CD4-positive, alpha-beta T cell treated with Interleukin-2 at 100 ng/mL for 4 hours (primary cell): ENCODE measurements at regions not wholly inside any gene's neighbourhood (a gene's known extent, or its start where the extent isn't known, plus 50 kb on each side); places are given as distances from the start of the nearest gene placed in this dataset.
A peak's percentile ranks its signal among the peaks of the same experiment; 100 is the strongest.
"Not testable (repeated sequence)": the region's sequence is repeated elsewhere in the genome, so short reads cannot be mapped to it uniquely, and the experiment has no call there.

ENCODE experiments used
- DNase-seq: peaks from one replicate; pipeline ENCODE4 v3.0.0-alpha.2; 2020; ENCODE audit warnings: low spot score

- no peak for DNase-seq
These were observed 63.8 kb upstream of the WNT7B start for GRCh38 chr22:46040471-46041465.

GRCh38 chr22:46041642-46042041 lies 64.7 kb upstream of the WNT7B start:
- no peak for DNase-seq

DNA sequence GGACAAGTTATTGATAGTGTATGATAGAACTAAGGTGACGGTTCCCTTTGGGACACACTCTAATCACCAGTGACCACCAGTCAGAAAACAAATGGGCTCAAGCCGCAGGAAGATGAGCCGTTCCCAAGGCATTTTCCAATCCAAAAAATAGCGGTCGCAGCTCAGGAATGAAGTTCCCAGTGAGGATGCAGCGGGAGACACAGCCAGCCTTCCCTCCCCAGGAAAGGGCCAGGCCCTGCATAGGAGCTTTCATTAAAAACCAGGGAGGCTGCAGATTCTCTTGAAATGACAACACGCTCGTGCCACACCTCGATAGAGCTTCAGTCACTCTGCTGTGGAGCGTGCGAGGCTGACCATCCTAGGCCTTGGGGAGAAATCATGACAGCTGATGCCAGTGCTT lies 65.8 kb upstream of the WNT7B start:
- no peak for DNase-seq

DNA sequence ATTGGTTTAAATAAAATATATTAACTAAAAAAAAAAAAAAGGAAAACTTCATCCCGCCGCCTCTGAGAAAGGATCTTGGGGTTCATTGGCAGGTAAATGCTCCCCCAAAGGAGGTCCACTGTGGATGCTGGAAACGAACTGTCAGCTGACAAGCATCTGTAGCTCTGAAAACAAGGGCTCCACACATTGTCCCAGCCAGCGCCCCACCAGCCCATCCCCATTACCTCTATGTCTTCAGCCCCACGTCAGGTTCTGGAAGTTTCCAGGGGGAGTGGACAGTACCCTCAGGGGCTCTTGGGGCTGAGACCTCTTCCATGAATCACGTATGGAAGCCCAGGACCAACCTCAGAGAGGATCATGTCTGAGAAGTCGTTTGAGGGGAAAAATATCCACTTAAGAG lies 66.4 kb upstream of the WNT7B start:
- DNase-seq = no peak

- DNase-seq = no peak
These were observed 67.1 kb upstream of the WNT7B start for GRCh38 chr22:46043816-46044620.

DNA sequence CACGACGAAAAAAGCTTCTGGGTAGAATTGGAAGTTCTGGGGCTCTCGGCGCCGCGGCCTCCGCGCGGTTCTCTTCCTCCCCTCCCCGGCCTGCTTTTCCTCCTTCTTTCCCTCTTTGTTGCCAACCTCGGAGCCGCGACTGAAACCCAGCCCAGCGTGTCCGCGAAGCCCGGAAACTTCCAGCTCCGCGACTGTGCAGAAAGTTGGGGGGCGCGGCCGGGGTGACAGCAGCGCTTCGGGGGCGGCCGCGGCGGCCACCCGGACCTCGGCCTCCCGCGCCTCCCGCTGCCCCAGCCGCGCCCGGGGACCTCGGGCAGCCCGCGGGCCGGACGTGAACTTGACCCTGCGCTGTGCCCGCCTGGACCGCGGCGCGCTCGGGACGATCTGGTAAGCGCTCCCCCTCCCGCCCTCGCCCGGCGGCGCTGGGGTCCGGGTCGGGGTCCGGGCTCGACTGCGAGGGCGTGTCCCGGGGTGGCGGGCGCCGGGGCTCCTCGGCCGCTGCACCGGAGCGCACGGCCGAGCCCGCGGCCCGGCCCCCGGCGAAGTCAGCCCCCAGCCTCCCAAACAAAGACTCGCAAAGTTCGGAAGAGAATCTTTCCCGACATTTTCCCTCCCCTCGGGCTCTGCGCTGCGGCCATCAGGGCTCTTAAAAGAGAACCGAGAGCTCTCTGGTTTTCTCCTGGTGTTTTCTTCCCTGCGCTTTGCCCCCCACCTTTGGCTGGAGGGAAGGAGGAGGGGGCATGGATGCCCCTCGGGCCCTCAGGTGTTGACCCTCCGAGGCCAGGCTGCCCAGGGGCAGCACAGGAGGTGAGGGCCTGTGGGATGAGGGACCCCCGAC lies 67.9 kb upstream of the WNT7B start:
- DNase-seq = peak; percentile 28

GRCh38 chr22:46045459-46046298 lies 68.7 kb upstream of the WNT7B start:
- no peak for DNase-seq

DNA sequence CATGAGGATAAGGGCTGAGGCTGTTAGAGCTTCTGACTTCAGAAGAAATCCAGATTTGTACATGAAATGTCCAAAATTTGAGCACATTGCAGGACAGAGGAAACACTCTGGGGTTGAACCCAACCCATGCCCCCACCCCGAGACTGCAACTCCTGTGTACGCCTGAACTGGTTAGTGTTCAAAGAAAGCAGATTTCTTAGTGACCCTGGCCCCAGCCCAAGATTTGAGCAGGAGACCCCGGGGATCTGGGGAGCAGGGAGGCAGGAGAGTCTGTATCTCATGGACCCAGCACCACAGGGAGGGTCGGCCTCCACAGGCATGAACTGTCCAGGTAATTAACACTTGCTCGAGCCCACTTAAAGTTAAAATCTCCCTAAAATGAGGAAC lies 69.3 kb upstream of the WNT7B start:
- no peak for DNase-seq

- DNase-seq = no peak
These were observed 70.3 kb upstream of the WNT7B start for GRCh38 chr22:46047226-46047625.

- no peak for DNase-seq
These were observed 71.1 kb upstream of the WNT7B start for GRCh38 chr22:46047841-46048595.

DNA sequence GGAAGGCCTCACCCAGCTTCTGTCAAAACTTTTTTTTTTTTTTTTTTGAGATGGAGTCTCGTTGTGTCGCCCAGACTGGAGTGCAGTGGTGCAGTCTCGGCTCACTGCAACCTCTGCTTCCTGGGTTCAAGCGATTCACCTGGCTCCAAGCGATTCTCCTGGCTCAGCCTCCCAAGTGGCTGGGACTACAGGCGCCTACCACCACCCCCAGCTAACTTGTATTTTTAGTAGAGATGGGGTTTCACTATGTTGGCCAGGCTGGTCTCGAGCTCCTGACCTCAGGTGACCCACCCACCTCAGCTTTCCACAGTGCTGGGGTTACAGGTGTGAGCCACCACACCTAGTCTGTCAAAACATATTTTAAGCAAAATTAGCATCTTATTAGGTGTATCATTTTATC lies 71.7 kb upstream of the WNT7B start:
- DNase-seq = not testable (repeated sequence)

DNA sequence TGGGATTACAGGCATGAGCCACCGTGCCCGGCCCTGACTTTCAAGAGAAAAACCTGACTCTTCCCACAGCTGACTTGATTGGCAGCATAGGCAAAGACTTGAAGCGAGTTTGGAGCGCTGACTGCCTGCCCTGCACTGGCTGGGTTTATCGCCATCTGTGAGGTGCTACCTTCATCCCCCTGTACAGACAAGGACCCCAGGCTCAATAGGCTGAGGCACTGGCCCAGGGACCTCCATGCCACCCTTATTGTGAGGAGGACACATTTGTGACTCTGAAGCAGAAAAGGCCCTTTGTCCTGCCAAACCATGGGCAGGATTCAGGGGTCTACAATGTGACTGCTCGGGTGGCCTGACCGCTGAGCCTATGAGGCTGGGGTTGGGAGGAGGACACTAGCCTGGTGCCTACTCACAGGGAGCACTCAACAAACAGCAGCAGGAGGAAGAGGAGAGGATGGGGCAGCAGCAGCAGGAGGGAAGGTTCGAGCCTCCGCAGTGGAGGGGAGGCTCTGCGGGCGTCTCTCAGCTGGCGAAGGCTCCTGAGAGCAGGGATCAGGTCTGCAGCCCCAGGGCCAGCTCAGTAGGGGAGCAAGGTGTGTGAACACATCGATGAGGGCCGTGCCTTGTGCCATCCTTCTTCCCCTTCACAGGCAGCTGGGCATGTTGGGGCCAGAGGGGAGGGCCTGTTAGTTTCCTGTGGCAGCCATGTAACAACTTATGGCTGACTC lies 72.9 kb upstream of the WNT7B start:
- no peak for DNase-seq

DNA sequence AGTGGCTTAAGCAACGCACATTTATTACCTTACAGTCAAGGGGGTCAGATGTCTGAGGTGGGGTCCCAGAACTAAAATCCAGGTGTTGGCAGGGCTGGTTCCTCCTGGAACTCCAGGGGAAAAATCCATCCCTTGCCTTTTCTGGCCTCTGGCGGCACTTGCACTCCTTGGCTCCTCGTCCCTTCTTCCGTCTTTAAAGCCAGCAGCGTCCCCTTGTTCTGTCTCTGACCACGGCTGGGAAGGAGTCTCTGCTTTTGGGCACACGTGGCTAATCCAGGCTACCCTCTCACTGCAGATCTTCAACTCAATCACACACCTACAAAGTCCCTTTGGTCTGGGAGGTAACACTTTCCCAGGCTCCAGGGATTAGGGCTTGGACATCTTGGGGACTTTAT lies 73.5 kb upstream of the WNT7B start:
- no peak for DNase-seq

- DNase-seq = no peak
These were observed 74.1 kb upstream of the WNT7B start for GRCh38 chr22:46050916-46051614.

DNA sequence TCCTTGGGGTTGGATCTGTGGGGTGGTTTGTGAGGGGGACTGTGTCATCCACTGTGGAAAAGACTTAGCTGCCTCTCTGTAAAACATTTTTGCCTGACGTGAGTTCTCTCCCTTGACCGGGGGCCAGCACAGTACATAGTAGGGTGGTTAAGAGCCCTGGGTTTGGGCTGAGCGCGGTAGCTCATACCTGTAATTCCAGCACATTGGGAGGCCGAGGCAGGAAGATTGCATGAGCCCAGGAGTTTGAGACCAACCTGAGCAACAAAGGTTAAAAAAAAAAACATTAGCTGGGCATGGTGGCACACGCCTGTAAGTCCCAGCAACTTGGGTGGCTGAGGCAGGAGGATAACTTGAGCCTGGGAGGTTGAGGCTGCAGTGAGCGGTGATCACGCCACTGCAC lies 74.7 kb upstream of the WNT7B start:
- no peak for DNase-seq

- DNase-seq = no peak
These were observed 75.4 kb upstream of the WNT7B start for GRCh38 chr22:46052331-46052771.

GRCh38 chr22:46052801-46053562 lies 76.0 kb upstream of the WNT7B start:
- no peak for DNase-seq

DNA sequence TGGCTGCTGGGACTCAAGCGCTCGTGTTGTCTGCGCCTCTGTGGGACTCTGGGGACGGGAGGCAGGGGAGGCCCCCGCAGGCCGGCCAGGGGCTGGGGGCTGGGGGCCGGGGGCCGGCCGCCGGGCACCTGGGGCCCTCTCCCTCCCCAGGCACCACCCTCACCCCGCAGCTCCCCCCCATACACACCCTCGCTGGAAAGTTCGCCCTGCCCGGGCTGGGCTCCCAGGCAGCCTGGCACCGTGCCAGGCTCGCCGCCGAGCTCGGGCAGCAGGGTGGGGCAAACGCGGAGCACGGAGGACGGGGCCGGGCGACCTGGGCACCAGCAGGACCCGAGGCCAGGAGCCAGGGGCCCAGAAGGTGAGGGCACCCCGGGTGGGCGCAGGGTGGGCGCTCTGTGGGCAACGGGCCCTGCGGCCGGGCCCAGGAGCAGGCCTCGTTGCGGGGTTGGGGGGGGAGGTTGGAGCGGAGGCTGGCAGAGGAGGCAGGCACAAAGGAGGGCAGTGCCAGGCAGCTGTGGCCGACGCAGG lies 76.7 kb upstream of the WNT7B start:
- DNase-seq = peak; percentile 55
